DMS53 (cell line): ENCODE measurements at regions not wholly inside any gene's neighbourhood (a gene's known extent, or its start where the extent isn't known, plus 50 kb on each side); places are given as distances from the start of the nearest gene placed in this dataset.

Experiments
- DNase-seq: peaks from one replicate; lab custom pipeline; 2025; lab: John Stamatoyannopoulos, UW

GRCh38 chr1:94325377-94326302 is 88.3 kb upstream of the ARHGAP29 start:
- DNase-seq, result peak; percentile 29

GRCh38 chr1:94324178-94324544 is 86.8 kb upstream of the ARHGAP29 start:
- DNase-seq, result no peak

GRCh38 chr1:94323311-94324177 is 86.2 kb upstream of the ARHGAP29 start:
- no peak for DNase-seq

GRCh38 chr1:94322696-94323095 is 85.3 kb upstream of the ARHGAP29 start:
- DNase-seq, result no peak

GRCh38 chr1:94321662-94322061 is 84.3 kb upstream of the ARHGAP29 start:
- no peak for DNase-seq

- no peak for DNase-seq
These were observed 82.1 kb upstream of the ARHGAP29 start for GRCh38 chr1:94319319-94320102.

- no peak for DNase-seq
These were observed 81.2 kb upstream of the ARHGAP29 start for GRCh38 chr1:94318505-94319030.

GRCh38 chr1:94317790-94318188 is 80.4 kb upstream of the ARHGAP29 start:
- DNase-seq, result no peak

- DNase-seq, result no peak
These were observed 79.7 kb upstream of the ARHGAP29 start for GRCh38 chr1:94316836-94317789.

GRCh38 chr1:94316183-94316582 is 78.8 kb upstream of the ARHGAP29 start:
- DNase-seq, result no peak

- DNase-seq, result no peak
These were observed 78.2 kb upstream of the ARHGAP29 start for GRCh38 chr1:94315552-94316116.

- peak; percentile 42 for DNase-seq
These were observed 77.0 kb upstream of the ARHGAP29 start for GRCh38 chr1:94314222-94314858.

GRCh38 chr1:94310570-94311270 is 73.3 kb upstream of the ARHGAP29 start:
- DNase-seq, result no peak

- peak; percentile 62 for DNase-seq
These were observed 72.6 kb upstream of the ARHGAP29 start for GRCh38 chr1:94309829-94310569.

GRCh38 chr1:94309216-94309615 is 71.8 kb upstream of the ARHGAP29 start:
- peak; percentile 85 for DNase-seq

- no peak for DNase-seq
These were observed 69.1 kb upstream of the ARHGAP29 start for GRCh38 chr1:94306521-94306920.

GRCh38 chr1:94305704-94306103 is 68.3 kb upstream of the ARHGAP29 start:
- DNase-seq, result no peak

GRCh38 chr1:94304553-94304952 is 67.2 kb upstream of the ARHGAP29 start:
- DNase-seq, result no peak
